ENCODE measurements at regions not wholly inside any gene's neighbourhood (a gene's known extent, or its start where the extent isn't known, plus 50 kb on each side); places are given as distances from the start of the nearest gene placed in this dataset.

- TF ChIP-seq CTCF (IDR thresholded peaks at IDR 0.05) (no peak), EP300 (IDR thresholded peaks at IDR 0.05) (no peak)
Observed at GRCh38 chr21:28396421-28396820, 596.3 kb downstream of the LTN1 start.

Measured in suprapubic skin (tissue), 3 donors.